HK-2 (cell line): ENCODE measurements at regions not wholly inside any gene's neighbourhood (a gene's known extent, or its start where the extent isn't known, plus 50 kb on each side); places are given as distances from the start of the nearest gene placed in this dataset.
"Not testable (repeated sequence)": the region's sequence is repeated elsewhere in the genome, so short reads cannot be mapped to it uniquely, and the experiment has no call there.

Experiments
- DNase-seq: peaks from one replicate; pipeline ENCODE4 v3.0.0-alpha.2; 2018; ENCODE audit not compliant: unreplicated experiment

GRCh38 chr4:112775801-112776200 is 138.9 kb downstream of the LARP7 start:
- no peak for DNase-seq

DNA sequence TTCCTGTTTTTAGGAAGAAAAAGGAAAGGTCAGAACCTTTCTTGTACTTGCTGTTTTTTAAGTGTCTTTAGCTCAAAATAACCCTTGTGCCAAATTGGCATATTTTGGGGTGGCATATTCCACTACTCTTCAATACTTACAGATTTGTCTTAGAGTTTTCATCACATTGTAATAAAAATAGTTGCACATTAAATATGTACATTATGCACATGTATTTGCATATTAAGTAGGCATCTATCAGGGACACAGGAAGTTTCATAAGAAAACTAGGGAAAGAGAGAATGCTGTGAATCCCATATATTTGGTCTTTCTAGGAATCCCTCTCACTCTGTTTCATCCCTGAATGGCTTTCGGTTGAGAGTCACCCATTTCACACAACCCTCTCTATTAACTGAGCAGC is 139.6 kb downstream of the LARP7 start:
- DNase-seq, result no peak

DNA sequence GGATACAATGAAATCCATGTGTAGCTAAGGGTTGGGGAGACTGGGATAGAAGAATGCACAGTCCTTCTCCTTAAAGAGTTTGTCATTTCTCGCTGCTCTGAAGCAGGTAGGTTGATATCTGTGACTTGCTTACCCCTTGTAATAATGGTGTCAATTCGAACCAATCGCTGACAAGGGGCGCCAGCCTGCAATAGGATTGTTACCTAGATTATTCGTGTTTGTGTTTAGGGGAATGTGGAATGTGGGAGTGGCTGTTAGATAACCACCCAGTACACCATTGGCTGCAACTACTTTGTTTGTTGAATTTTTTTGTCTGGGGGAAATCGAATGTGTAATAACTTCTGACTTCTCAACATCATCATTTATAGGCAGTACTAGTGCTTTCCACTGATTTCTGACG is 141.6 kb downstream of the LARP7 start:
- no peak for DNase-seq

GRCh38 chr4:112793033-112793432 is 156.1 kb downstream of the LARP7 start:
- no peak for DNase-seq

- no peak for DNase-seq
These were observed 163.1 kb downstream of the LARP7 start for GRCh38 chr4:112800001-112800400.

DNA sequence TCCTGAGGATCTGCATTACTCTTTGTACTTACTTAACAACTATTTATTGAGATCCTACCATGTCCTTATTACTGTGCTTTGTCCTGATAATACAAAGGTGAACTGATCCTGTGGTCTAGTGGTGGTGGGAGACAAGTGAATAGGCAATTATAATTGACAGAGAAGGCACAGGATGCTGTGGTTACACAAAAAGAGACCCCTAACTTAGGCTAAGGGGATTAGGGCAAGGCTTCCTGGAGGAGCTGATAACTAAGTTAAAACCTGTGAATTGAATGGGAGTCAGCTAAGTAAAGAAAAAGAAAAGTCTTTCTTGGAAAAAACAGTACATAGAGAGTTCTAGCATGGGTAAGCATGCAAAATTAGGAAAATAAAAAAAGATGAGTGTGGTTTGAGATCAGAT is 164.4 kb downstream of the LARP7 start:
- DNase-seq, result no peak

- no peak for DNase-seq
These were observed 165.8 kb downstream of the LARP7 start for GRCh38 chr4:112802780-112803179.

DNA sequence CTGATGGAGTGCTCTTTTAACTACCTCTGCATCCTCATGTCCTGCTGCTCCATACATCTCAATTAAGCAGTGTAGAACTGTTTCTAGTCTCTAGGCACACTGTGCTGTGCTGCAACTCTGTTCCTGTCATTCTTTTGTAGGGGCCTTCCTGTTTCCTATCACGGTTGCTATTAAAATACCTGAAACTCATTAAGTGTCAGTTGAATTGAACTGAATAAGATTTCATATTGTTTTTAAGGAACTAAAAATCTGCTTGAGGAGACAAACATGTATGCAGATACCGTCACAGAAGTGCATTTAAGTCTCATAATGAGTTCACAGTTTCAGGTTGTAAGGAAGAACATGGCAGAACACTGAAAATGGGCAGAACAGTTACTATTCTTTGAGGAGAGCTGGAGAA is 170.1 kb downstream of the LARP7 start:
- no peak for DNase-seq

DNA sequence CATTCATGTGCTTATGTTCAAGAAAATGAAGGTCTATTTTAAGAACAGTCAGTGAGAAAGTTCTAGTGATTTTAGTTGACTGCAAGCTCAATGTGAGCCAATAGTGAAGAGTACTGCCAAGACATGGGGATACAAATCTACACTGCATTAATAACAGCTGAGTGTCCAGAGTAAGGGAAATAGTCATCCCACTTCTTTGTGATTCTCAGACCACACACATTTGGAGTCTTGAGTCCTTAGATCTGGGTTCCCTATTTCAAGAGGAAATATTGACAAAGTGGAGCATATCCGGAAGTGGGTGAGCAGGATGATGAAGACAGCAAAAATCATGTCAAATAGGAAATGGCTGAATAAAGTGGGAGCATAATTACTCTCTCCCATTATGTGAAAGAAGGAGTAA is 171.1 kb downstream of the LARP7 start:
- DNase-seq, result no peak

DNA sequence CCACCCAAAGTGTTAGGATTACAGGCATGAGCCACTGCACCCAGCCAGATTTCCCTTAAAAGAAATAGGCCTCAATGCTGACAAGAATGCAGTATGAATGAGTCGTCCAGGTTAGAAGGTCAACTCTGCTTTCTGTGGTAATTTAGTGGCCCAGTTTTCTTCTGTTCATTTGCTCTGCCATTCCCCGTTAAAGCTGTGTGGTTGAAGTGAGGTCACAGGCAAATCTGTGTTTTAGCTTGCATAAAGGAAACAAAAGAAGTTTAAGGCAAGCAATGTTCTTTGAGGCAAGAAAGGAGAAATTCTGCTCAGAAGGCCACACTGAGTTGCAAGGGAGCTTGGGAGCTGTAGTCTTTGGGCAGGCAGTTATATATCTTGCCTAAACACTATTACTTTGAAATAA is 176.8 kb downstream of the LARP7 start:
- peak; percentile 11 for DNase-seq

- peak; percentile 88 for DNase-seq
These were observed 181.1 kb downstream of the LARP7 start for GRCh38 chr4:112817933-112818593.

DNA sequence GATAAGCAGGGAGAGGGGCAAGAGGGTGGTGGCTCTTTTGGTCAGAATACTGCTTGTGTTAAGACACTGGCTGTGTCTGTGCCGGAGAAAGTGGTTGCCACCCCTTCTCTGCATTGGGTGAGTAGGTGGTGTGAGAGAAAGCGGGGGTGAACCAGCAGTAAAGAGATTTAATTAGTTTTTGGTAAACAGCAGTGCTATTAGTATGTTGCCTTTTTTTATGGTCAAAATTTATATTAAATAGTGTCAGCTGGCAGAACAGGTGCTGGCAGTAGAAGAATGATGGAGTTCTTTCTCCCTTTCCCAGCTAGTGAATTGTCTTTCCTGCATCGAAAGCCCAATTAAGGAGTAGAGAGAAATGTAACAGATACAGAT is 181.6 kb downstream of the LARP7 start:
- DNase-seq, result no peak

DNA sequence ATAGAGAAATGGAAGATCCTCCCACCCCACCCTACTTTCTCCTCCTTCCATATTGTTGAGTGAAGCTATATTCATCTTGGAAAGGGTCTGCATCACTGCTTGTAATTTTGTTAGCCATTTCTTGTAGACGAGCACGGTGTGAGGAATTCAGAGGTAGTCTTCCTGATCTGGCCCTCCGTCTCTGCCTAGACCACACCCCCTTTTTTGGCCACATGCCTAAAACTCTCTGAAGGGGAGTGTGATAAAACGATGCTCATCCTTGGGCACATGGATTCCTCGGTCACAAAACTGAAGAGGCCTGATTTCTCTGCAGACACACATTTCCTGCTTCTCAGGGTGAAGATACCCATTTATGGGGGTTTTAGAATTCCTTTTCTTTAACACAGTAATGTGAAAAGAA is 182.8 kb downstream of the LARP7 start:
- no peak for DNase-seq

- no peak for DNase-seq
These were observed 186.2 kb downstream of the LARP7 start for GRCh38 chr4:112823156-112823555.

GRCh38 chr4:112823606-112824005 is 186.7 kb downstream of the LARP7 start:
- no peak for DNase-seq

DNA sequence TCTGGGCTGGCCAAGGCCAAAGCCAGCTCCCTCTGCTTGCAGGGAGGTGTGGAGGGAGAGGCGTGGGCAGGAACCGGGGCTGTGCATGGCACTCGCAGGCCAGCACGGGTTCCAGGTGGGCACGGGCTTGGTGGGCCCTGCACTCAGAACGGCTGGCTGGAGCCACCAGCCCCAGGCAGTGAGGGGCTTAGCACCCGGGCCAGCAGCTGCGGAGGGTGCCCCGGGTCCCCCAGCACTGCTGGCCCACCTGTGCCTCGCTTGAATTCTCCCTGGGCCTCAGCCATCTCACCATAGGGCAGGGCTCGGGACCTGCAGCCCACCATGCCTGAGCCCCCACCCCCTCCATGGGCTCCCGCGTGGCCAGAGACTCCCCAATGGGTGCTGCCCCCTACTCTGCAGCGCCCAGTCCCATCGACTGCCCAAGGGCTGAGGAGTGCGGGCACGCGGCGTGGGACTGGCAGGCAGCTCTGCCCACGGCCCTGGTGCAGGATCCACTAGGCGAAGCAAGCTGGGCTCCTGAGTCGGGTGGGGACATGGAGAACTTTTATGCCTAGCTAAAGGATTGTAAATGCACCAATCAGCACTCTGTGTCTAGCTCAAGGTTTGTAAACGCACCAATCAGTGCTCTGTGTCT is 193.9 kb downstream of the LARP7 start:
- DNase-seq, result no peak

DNA sequence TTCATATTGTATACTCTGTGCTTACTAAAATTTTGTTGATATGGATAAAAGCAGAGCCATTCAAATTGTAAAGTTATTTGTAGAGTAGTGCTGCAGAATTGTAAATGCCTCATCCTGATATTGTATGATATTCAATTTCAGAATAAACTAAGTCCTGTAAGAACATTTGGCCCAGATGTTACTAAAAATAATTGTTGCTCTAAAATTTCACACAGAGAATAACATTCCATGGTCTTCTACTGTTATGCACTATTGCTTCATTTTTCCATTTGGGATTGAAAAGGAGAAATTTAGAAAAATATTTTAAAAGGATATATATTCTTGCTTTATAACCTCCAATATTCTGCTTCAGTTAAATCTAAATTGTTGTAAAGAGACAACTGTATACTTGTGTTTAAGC is 195.6 kb downstream of the LARP7 start:
- no peak for DNase-seq

DNA sequence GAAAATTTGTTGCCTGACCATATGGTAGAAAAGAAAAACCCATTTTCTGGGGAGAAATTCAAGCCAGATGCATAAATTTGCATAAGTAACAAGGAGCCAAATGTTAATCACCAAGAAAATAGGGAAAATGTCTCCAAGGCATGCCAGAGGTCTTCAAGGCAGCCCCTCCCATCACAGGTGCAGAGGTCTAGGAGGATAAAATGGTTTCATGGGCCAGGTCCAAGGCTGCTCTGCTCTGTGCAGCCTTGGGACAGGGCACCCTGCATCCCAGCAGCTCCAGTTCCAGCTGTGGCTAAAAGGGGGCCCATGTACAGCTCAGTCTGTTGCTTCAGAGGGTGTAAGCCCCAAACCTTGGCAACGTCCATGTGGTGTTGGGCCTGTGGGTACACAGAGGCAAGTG is 200.0 kb downstream of the LARP7 start:
- no peak for DNase-seq

DNA sequence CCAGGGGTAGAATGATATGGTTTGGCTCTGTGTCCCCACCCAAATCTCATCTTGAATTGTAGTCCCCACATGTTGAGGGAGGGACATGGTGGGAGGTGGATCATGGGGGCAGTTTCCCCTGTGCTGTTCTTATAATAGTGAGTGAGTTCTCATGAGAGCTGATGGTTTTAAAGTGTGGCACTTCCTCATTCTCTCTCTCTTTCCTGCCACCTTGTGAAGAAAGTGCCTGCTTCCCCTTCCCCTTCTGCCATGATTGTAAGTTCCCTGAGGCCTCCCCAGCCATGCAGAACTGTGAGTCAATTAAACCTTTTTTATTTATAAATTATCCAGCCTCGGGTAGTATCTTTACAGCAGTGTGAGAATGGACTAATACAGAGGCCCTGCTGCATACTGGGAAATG is 201.1 kb downstream of the LARP7 start:
- not testable (repeated sequence) for DNase-seq

DNA sequence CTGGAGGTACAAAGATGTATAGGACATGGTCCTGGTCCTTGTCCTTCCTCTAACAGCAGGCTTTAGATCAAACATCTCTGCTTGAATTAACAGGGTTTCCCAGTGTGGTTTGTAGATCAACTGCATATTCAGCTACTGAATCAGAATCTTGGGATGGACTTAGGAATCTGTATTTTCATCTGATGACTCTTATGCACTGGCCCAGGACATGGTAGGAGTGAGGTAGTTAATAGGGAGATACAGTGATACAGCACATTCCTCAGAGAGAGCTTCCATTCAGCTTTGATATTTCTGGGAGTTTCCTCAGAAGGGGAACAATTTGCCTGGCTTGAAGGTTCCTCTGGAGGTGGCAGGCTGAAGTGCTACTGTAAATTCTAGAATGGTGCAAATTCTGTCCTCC is 203.1 kb downstream of the LARP7 start:
- no peak for DNase-seq

- DNase-seq, result no peak
These were observed 203.7 kb downstream of the LARP7 start for GRCh38 chr4:112840619-112841018.

DNA sequence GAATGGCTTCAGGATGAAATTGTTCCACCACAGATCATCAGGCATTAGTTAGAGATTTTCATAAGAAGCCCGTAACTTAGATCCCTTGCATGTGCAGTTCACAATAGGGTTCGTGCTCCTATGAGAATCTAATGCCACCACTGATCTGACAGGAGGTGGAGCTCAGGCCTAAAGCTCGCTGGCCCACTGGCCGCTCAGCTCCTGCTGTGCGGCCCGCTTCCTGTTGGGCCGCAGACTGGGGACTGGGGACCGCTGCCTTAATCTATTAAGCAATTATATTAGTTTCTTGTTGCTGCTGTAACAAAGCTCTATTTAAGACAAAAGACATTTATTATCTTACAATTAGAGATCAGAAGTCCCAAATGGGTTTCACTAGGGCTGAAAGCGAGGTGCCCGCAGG is 205.6 kb downstream of the LARP7 start:
- no peak for DNase-seq

GRCh38 chr4:112845386-112845785 is 204.1 kb upstream of the ANK2 start:
- DNase-seq, result no peak

DNA sequence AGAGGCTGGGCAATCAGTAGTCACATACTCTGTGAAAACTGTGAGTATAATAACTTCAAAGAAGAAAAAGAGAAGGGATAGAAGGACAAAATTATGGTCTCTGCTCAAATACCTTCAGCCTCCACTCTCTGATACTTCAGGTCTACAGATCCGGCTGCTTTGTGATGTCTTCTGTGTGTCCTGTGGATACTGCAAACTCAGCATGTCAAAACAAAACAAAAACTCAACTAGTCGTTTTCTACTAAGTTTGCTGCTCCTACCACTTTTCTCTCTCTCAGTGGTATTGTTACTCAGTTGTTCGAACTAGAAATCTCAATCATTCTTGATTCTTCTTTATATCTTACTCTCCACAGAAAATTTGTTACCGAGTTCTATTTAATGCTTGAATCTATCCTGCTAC is 202.4 kb upstream of the ANK2 start:
- no peak for DNase-seq
